MM.1S (cell line): ENCODE measurements at regions not wholly inside any gene's neighbourhood (a gene's known extent, or its start where the extent isn't known, plus 50 kb on each side); places are given as distances from the start of the nearest gene placed in this dataset.

Source experiments
- EZH2phosphoT487 ChIP-seq: fragments of 300-600 bp; sonication (generic); IDR thresholded peaks from 2 replicates; pipeline ENCODE4 v1.6.1; 2018; ENCODE audit warnings: antibody characterized with exemption, low read length
- TF ChIP-seq, protein P1 (sequence below): fragments of 300-600 bp; sonication (generic); IDR thresholded peaks from 2 replicates; pipeline ENCODE4 v1.5.1; 2016; ENCODE audit warnings: antibody characterized with exemption, low read length, mixed read lengths

DNA sequence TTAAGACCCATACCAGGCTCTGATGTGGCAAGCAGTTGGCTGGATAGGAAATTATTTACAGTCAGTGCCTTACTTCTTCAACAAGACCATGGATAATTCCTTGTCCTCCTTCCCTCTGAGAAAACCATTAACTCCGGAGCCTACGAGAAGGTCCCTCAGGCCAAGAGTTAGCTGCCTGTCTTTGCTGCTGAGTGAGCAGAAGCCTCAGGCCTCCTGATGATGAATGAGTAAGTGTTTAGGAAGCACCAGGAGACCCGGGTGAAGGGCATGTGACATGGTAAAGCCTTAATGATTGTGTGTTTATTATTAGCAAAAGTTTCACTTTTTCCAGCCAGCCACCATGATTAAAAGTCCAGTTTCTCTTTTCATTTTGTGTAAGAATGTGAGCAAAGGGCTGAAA is 174.9 kb upstream of the TOPAZ1 start:
- TF ChIP-seq, protein P1, sequence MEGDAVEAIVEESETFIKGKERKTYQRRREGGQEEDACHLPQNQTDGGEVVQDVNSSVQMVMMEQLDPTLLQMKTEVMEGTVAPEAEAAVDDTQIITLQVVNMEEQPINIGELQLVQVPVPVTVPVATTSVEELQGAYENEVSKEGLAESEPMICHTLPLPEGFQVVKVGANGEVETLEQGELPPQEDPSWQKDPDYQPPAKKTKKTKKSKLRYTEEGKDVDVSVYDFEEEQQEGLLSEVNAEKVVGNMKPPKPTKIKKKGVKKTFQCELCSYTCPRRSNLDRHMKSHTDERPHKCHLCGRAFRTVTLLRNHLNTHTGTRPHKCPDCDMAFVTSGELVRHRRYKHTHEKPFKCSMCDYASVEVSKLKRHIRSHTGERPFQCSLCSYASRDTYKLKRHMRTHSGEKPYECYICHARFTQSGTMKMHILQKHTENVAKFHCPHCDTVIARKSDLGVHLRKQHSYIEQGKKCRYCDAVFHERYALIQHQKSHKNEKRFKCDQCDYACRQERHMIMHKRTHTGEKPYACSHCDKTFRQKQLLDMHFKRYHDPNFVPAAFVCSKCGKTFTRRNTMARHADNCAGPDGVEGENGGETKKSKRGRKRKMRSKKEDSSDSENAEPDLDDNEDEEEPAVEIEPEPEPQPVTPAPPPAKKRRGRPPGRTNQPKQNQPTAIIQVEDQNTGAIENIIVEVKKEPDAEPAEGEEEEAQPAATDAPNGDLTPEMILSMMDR = no peak
- no peak for TF ChIP-seq EZH2phosphoT487
